A673 (cell line): ENCODE measurements at regions not wholly inside any gene's neighbourhood (a gene's known extent, or its start where the extent isn't known, plus 50 kb on each side); places are given as distances from the start of the nearest gene placed in this dataset.

Experiments used
- BruUV-seq: library from RNA; stranded (reverse); fragments of 400-500 nt; replicated peaks from 2 replicates; lab custom pipeline; 2021; lab: Mats Ljungman, UMichigan
- CTCF ChIA-PET: fragments of 300-600 bp; sonication (Branson Sonifier 250); formaldehyde crosslinking; loops from one replicate; lab custom pipeline; 2022; ENCODE audit warnings: antibody characterized with exemption; lab: Charles Lee
- POLR2A ChIA-PET: fragments of 300-600 bp; sonication (Branson Sonifier 250); formaldehyde crosslinking; loops from one replicate; lab custom pipeline; 2022; ENCODE audit warnings: antibody characterized with exemption; ENCODE audit not compliant: low non-redundant PET; lab: Charles Lee
- DNase-seq: peaks from one replicate; pipeline ENCODE4 v3.0.0-alpha.2; 2015; ENCODE audit warnings: low spot score
- H3K27ac ChIP-seq: fragments of 200-600 bp; sonication (generic); 2 replicates; pipeline ENCODE4 v1.5.1; 2016; ENCODE audit warnings: mixed run types, low read depth, mild to moderate bottlenecking, mixed read lengths, antibody characterized with exemption, low read length; ENCODE audit not compliant: poor library complexity, severe bottlenecking
- H3K27me3 ChIP-seq: fragments of 200-600 bp; sonication (generic); replicated peaks from 2 replicates; pipeline ENCODE4 v1.6.1; 2017; ENCODE audit warnings: mixed run types, low read depth, mild to moderate bottlenecking, mixed read lengths, antibody characterized with exemption, low read length; ENCODE audit not compliant: insufficient read depth, poor library complexity
- H3K36me3 ChIP-seq: fragments of 200-600 bp; sonication (generic); 2 replicates; pipeline ENCODE4 v1.6.1; 2016; ENCODE audit warnings: mixed run types, mild to moderate bottlenecking, mixed read lengths, antibody characterized with exemption, low read length; ENCODE audit not compliant: insufficient read depth, poor library complexity, severe bottlenecking
- H3K4me1 ChIP-seq: fragments of 200-600 bp; sonication (generic); 2 replicates; pipeline ENCODE4 v1.6.1; 2017; ENCODE audit warnings: mixed run types, mild to moderate bottlenecking, mixed read lengths, antibody characterized with exemption, low read length; ENCODE audit not compliant: insufficient read depth, poor library complexity, severe bottlenecking
- H3K4me3 ChIP-seq: fragments of 200-600 bp; sonication (generic); 2 replicates; pipeline ENCODE4 v1.5.1; 2016; ENCODE audit warnings: low read depth, mixed run types, mild to moderate bottlenecking, mixed read lengths, low read length; ENCODE audit not compliant: poor library complexity, severe bottlenecking
- H3K9me3 ChIP-seq: fragments of 200-600 bp; sonication (generic); 2 replicates; pipeline ENCODE4 v1.6.1; 2016; ENCODE audit warnings: mixed run types, low read depth, mild to moderate bottlenecking, mixed read lengths, antibody characterized with exemption, low read length; ENCODE audit not compliant: poor library complexity, severe bottlenecking
- EZH2 ChIP-seq: fragments of 200-600 bp; sonication (generic); IDR thresholded peaks from 2 replicates; pipeline ENCODE4 v1.6.1; 2017; ENCODE audit warnings: borderline replicate concordance, low read depth, mild to moderate bottlenecking, mixed read lengths, antibody characterized with exemption, low read length; ENCODE audit not compliant: poor library complexity, severe bottlenecking
- intact Hi-C: fragments of 100-400 bp; cut with micrococcal nuclease; formaldehyde crosslinking; loops from one replicate; pipeline ENCODE4 v1.10.0; 2022; ENCODE audit not compliant: unreplicated experiment
- TF ChIP-seq, protein P1 (sequence below): fragments of 300-800, 200-600 bp; sonication (generic); conservative IDR thresholded peaks from 2 replicates; pipeline ENCODE4 v1.5.1; 2017; ENCODE audit warnings: low read depth, mild to moderate bottlenecking, antibody characterized with exemption, low read length, moderate library complexity, mixed read lengths

DNA sequence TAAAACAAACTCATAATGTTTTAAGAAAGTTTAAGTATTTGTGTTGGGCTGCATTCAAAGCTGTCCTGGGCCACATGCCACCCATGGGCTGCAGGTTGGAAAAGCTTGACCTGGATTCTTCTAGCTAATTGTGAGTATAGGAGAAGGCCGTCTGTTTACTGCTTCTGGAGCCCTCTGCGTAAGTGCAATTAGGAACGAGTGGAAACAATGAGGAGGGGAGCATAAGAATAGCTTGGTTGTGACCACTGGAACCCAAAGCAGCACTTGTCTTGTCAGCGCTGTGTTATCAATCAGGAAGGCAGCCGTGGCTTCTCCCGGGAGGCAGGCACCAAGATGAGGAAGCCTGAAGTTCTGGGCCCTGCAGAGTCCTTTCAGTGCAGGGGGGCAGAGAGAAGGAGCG, 110.4 kb upstream of the MBNL2 start:
- Histone ChIP-seq H3K36me3 (no peaks in the 10 kb centered on the region), H3K4me3 (no peak overlapping the region), H3K4me1 (no peaks in the 10 kb centered on the region), H3K9me3 (no peaks in the 10 kb centered on the region), H3K27me3 (no peaks in the 10 kb centered on the region), H3K27ac (no peak overlapping the region)
- TF ChIP-seq, protein P1, sequence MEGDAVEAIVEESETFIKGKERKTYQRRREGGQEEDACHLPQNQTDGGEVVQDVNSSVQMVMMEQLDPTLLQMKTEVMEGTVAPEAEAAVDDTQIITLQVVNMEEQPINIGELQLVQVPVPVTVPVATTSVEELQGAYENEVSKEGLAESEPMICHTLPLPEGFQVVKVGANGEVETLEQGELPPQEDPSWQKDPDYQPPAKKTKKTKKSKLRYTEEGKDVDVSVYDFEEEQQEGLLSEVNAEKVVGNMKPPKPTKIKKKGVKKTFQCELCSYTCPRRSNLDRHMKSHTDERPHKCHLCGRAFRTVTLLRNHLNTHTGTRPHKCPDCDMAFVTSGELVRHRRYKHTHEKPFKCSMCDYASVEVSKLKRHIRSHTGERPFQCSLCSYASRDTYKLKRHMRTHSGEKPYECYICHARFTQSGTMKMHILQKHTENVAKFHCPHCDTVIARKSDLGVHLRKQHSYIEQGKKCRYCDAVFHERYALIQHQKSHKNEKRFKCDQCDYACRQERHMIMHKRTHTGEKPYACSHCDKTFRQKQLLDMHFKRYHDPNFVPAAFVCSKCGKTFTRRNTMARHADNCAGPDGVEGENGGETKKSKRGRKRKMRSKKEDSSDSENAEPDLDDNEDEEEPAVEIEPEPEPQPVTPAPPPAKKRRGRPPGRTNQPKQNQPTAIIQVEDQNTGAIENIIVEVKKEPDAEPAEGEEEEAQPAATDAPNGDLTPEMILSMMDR = no peak
- TF ChIP-seq EZH2 = no peak
- intact Hi-C loops = loop anchor here (5.0 to 10.0 kb wide), 3 partner anchors 101 to 693 kb away; no protein-coding TSS in a partner anchor
- BruUV-seq = no TSS peak
- CTCF ChIA-PET = interaction anchor here (0.6 kb wide), 1 partner anchor 75 kb away, joined by 5 read pairs; no protein-coding TSS in a partner anchor
- DNase-seq = no peak
- POLR2A ChIA-PET = no interaction called here

DNA sequence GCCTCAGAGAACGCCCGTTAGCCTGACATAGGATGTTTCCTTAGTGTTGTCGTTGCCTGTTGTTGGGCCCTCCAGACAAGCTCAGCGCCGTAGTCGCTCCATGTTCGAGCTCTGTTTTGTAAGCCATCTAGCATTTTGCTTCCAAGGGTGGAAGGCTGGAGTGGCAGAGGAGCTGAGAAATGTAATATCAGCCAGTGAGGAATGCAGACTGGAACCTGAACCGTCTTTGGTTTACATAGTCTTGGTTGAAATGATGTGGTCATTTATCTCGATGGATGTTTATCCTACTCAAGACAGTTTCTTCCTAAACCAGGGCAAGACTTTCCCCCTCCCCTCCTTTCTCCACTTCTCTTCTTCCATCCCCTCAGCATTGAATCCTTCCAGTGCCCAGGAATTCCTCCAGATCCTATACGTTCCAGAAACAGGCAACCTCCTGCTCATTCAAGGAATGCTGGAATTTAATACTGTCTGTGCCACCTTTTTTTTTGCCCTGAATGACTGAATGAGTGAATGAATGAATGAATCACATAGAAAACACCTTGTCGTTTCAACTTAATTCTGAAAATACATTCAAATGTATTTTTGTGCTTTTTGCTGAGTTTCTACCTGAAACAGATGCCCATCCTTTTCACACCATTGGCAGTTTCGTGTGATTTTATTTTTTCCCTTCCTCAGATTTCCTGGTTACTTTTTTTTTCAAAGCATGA, 109.5 kb upstream of the MBNL2 start:
- no peaks in the 10 kb centered on the region for H3K9me3 ChIP-seq
- intact Hi-C loops = loop anchor here (5.0 to 10.0 kb wide), 3 partner anchors 100 to 692 kb away; no protein-coding TSS in a partner anchor
- no peak overlapping the region for H3K27ac ChIP-seq
- ChIA-PET POLR2A (no interaction called here), CTCF (no interaction called here)
- no peaks in the 10 kb centered on the region for H3K36me3 ChIP-seq
- BruUV-seq = no TSS peak
- DNase-seq = no peak
- no peak overlapping the region for H3K4me3 ChIP-seq
- H3K4me1 ChIP-seq = no peaks in the 10 kb centered on the region
- H3K27me3 ChIP-seq = no peaks in the 10 kb centered on the region
- TF ChIP-seq, protein P1 = no peak
- TF ChIP-seq EZH2 = no peak

GRCh38 chr13:97113231-97114001, 108.7 kb upstream of the MBNL2 start:
- Histone ChIP-seq H3K27me3 (no peaks in the 10 kb centered on the region), H3K9me3 (no peaks in the 10 kb centered on the region)
- POLR2A ChIA-PET = no interaction called here

More at GRCh38 chr13:97113231-97114001, 108.7 kb upstream of the MBNL2 start:
- no peaks in the 10 kb centered on the region for H3K4me1 ChIP-seq
- no peak for TF ChIP-seq EZH2
- TF ChIP-seq, protein P1 = no peak
- CTCF ChIA-PET = no interaction called here
- H3K27ac ChIP-seq = no peak overlapping the region
- DNase-seq = no peak
- no peak overlapping the region for H3K4me3 ChIP-seq
- no peaks in the 10 kb centered on the region for H3K36me3 ChIP-seq
- BruUV-seq = no TSS peak
- intact Hi-C loops = loop anchor here (5.0 to 10.0 kb wide), 3 partner anchors 99 to 691 kb away; no protein-coding TSS in a partner anchor
